Ovary (tissue), 7 donors: ENCODE measurements at regions not wholly inside any gene's neighbourhood (a gene's known extent, or its start where the extent isn't known, plus 50 kb on each side); places are given as distances from the start of the nearest gene placed in this dataset.
"Not testable (repeated sequence)": the region's sequence is repeated elsewhere in the genome, so short reads cannot be mapped to it uniquely, and the experiment has no call there.

Source experiments
- DNase-seq, 5 donors: peaks; one replicate each; pipeline ENCODE4 v3.0.0-alpha.2; 2019 to 2020
- H3K27ac ChIP-seq, 2 donors: fragments of 200-600 bp; one replicate each; pipeline versions ENCODE4 v1.5.1 to v1.8.0; 2019 to 2022
- H3K27me3 ChIP-seq: fragments of 200-600 bp; one replicate; pipeline ENCODE4 v1.8.0; 2022
- H3K36me3 ChIP-seq: fragments of 200-600 bp; sonication (generic); one replicate; pipeline ENCODE4 v1.5.1; 2019
- H3K4me1 ChIP-seq: one replicate; pipeline ENCODE4 v1.8.1; 2013; ENCODE audit warnings: mild to moderate bottlenecking, moderate library complexity; ENCODE audit not compliant: insufficient read depth
- H3K4me3 ChIP-seq: fragments of 200-600 bp; sonication (generic); one replicate; pipeline ENCODE4 v1.5.1; 2017
- H3K9me3 ChIP-seq, 2 donors: fragments of 200-600 bp in 1 of 2; sonication (generic) in 1 of 2; one replicate each; pipeline versions ENCODE4 v1.5.1 to v1.8.1; 2013 to 2019; ENCODE audit warnings: mild to moderate bottlenecking in 1 of 2, moderate library complexity in 1 of 2
- CTCF ChIP-seq, 3 donors: fragments of 450-650 bp in 2 of 3; fragments of 200-600 bp in 1 of 3; IDR thresholded peaks; one replicate each; pipeline versions ENCODE4 v1.5.1 to v1.8.0; 2016 to 2022; ENCODE audit warnings: antibody characterized with exemption in 3 of 3, mild to moderate bottlenecking in 1 of 3
- EP300 ChIP-seq: sonication (generic); formaldehyde crosslinking; IDR thresholded peaks from one replicate; pipeline ENCODE4 v1.6.1; 2017; ENCODE audit warnings: antibody characterized with exemption
- POLR2A ChIP-seq: fragments of 450-650 bp; IDR thresholded peaks from one replicate; pipeline ENCODE4 v1.6.1; 2017; ENCODE audit warnings: antibody characterized with exemption, mild to moderate bottlenecking, moderate library complexity
- WGBS, 3 donors: extraction: QIAGEN DNeasy Blood & Tissue Kit in 1 of 3; methylation state at CpG; one replicate each; pipeline versions ENCODE4 v1.1.5 to v1.1.7; 2013 to 2017; 5-methylcytosine and 5-hydroxymethylcytosine counted together
- intact Hi-C, 4 donors: fragments of 100-400 bp; cut with DNase I; formaldehyde crosslinking; loops; one replicate each; pipeline versions ENCODE4 v1.11.0 to v1.15.1; 2022 to 2023
- donor health status: DM: no; HTN: no; CAD: no; lungs with moderate emphysema.
- donor health status: DM: no; HTN: no; CAD: no.
- donor health status: Bipolar disorder and iron deficiency.
- donor health status: DM: no; HTN: no; CAD: no.
- donor health status: DM: yes; HTN: yes; CAD: no.

- TF ChIP-seq POLR2A, result no peak
- no peak for TF ChIP-seq CTCF (IDR thresholded peaks at IDR 0.05)
- no peak for TF ChIP-seq EP300
- no peak for DNase-seq
- H3K4me3 ChIP-seq, result no peak overlapping the region
- no peaks in the 10 kb centered on the region for H3K27me3 ChIP-seq
- no peaks in the 10 kb centered on the region for H3K36me3 ChIP-seq
- 62 to 75% (median 71%) methylated on average over 8 of the region's 8 CpGs for WGBS, 3 donors
- H3K9me3 ChIP-seq, result no peaks in the 10 kb centered on the region
- no peaks in the 10 kb centered on the region for H3K4me1 ChIP-seq
- intact Hi-C loops, result no loop called here
- no peak overlapping the region for H3K27ac ChIP-seq
Measured at GRCh38 chr18:1438458-1438910, 533.8 kb downstream of the ADCYAP1 start.

- no peaks in the 10 kb centered on the region for H3K4me1 ChIP-seq
- H3K27me3 ChIP-seq, result no peaks in the 10 kb centered on the region
- no peak overlapping the region for H3K27ac ChIP-seq
- no peaks in the 10 kb centered on the region for H3K9me3 ChIP-seq
- no peaks in the 10 kb centered on the region for H3K36me3 ChIP-seq
- no peak for DNase-seq
- WGBS, 3 donors, result 14 to 33% (median 25%) methylated on average over 3 of the region's 3 CpGs
- no peak overlapping the region for H3K4me3 ChIP-seq
- TF ChIP-seq CTCF (IDR thresholded peaks at IDR 0.05), result no peak
- no peak for TF ChIP-seq EP300
- TF ChIP-seq POLR2A, result no peak
- intact Hi-C loops, result no loop called here
Measured at GRCh38 chr18:1438967-1439366, 534.3 kb downstream of the ADCYAP1 start.

GRCh38 chr18:1444062-1444461 is 539.4 kb downstream of the ADCYAP1 start:
- H3K27me3 ChIP-seq, H3K4me3 ChIP-seq, intact Hi-C loops, H3K9me3 ChIP-seq, H3K36me3 ChIP-seq, H3K4me1 ChIP-seq, H3K27ac ChIP-seq, DNase-seq: not testable (repeated sequence)
- WGBS, 3 donors, result 87 to 91% (median 90%) methylated on average over 2 of the region's 2 CpGs

- intact Hi-C loops, result no loop called here
- Histone ChIP-seq H3K4me3 (no peak overlapping the region), H3K4me1 (no peaks in the 10 kb centered on the region), H3K9me3 (no peaks in the 10 kb centered on the region), H3K27me3 (no peaks in the 10 kb centered on the region), H3K36me3 (no peaks in the 10 kb centered on the region), H3K27ac (no peak overlapping the region)
- TF ChIP-seq CTCF (IDR thresholded peaks at IDR 0.05), result no peak
- no peak for TF ChIP-seq EP300
- no peak for TF ChIP-seq POLR2A
- DNase-seq, result no peak
- WGBS, 3 donors, result 42 to 57% (median 53%) methylated on average over 1 of the region's 1 CpG
Measured at GRCh38 chr18:1446765-1447164, 542.1 kb downstream of the ADCYAP1 start.

GRCh38 chr18:1452821-1453220 is 548.1 kb downstream of the ADCYAP1 start:
- H3K36me3 ChIP-seq, result no peaks in the 10 kb centered on the region
- 53 to 91% (median 84%) methylated on average over 1 of the region's 1 CpG for WGBS, 3 donors
- H3K9me3 ChIP-seq, result no peaks in the 10 kb centered on the region
- intact Hi-C loops, result no loop called here
- DNase-seq, result no peak
- no peak for TF ChIP-seq CTCF (IDR thresholded peaks at IDR 0.05)
- no peak for TF ChIP-seq POLR2A
- TF ChIP-seq EP300, result no peak
- H3K27ac ChIP-seq, result no peak overlapping the region
- H3K27me3 ChIP-seq, result no peaks in the 10 kb centered on the region
- H3K4me1 ChIP-seq, result no peaks in the 10 kb centered on the region
- no peak overlapping the region for H3K4me3 ChIP-seq
